NCI-H1930 (cell line): ENCODE measurements at regions not wholly inside any gene's neighbourhood (a gene's known extent, or its start where the extent isn't known, plus 50 kb on each side); places are given as distances from the start of the nearest gene placed in this dataset.
"Not testable (repeated sequence)": the region's sequence is repeated elsewhere in the genome, so short reads cannot be mapped to it uniquely, and the experiment has no call there.

Experiments used
- DNase-seq, 2 experiments: peaks; one replicate each; lab custom pipeline; 2025; lab: John Stamatoyannopoulos, UW

DNA sequence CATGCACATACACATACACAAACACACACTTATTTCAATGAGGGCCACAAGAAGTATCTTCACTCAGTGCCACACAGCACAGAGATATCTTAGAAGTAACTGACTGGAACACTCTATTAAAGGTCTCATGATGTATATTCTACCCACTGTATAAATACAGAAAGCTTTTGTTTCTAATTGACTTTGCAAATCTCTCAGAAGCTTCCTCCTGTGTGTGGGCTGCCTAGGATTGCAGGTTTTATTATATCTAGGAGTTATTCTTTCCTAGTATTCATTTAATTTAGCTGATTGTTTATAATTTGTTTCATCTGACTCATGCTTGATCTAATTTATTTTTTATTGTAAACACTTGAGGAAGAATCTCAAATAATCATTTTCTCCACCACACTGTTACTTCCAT lies 262.4 kb upstream of the ACTBL2 start:
- DNase-seq, result no peak

GRCh38 chr5:57741336-57741735 lies 258.7 kb upstream of the ACTBL2 start:
- DNase-seq, result no peak

DNA sequence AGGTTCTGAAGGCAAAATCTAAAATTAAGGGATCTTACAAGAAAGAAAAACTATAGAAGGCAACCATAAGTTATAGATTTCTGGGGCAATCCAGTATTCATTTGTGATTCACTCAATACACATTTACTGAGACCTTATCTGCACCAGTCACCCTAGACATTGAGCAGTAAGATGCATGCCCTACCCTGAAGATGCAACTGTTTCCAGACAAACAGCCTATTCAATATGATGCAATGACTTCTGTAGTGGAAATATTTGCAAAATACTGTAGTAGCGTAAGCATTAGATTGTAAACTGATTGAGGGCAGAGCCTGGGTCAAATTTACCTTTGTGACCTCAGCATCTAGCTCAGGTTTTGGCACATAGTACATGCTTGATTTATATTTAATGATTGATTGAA lies 256.2 kb upstream of the ACTBL2 start:
- DNase-seq, result no peak

DNA sequence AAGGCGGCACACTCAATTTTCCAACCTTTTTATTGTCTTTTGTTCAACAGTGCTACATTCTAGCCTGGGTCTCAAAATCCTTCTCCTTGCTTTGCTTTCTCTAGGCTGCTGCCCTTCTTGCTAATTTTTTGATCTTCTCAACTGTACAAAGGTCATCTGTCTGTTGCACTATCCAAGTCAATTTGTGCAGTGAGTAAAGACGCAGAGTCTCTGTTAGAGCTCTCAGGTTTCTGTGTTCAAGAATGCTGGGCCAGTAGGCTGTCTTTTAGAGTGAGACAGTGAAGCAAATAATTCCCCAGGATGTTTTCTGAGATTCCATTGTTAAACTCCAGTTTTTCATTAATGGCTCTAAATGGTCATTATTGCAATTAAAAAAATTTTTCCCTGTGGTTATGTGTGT lies 255.7 kb upstream of the ACTBL2 start:
- DNase-seq, result no peak

GRCh38 chr5:57736716-57737115 lies 254.1 kb upstream of the ACTBL2 start:
- no peak for DNase-seq

GRCh38 chr5:57735279-57736153 lies 252.9 kb upstream of the ACTBL2 start:
- not testable (repeated sequence) for DNase-seq

- no peak for DNase-seq
Measured at GRCh38 chr5:57734296-57734695, 251.7 kb upstream of the ACTBL2 start.

DNA sequence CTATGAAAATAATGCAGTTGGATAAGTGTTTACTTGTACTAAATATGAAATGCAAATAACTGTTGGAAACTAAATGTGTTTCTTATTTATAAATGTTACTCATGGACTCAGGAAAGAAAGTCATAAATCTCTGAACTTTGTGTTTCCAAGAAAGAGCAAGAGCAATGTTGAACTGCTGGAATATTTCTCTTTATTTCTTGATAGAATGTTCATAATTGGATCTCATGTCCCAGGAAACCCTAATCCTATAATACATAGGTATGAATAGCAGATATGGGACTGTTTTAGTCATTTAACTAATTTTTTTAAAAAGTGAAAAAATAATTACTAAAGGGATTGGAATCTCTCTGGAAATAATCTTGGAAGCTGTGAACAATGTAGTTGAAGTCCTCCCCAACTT lies 245.0 kb upstream of the ACTBL2 start:
- DNase-seq, result no peak

DNA sequence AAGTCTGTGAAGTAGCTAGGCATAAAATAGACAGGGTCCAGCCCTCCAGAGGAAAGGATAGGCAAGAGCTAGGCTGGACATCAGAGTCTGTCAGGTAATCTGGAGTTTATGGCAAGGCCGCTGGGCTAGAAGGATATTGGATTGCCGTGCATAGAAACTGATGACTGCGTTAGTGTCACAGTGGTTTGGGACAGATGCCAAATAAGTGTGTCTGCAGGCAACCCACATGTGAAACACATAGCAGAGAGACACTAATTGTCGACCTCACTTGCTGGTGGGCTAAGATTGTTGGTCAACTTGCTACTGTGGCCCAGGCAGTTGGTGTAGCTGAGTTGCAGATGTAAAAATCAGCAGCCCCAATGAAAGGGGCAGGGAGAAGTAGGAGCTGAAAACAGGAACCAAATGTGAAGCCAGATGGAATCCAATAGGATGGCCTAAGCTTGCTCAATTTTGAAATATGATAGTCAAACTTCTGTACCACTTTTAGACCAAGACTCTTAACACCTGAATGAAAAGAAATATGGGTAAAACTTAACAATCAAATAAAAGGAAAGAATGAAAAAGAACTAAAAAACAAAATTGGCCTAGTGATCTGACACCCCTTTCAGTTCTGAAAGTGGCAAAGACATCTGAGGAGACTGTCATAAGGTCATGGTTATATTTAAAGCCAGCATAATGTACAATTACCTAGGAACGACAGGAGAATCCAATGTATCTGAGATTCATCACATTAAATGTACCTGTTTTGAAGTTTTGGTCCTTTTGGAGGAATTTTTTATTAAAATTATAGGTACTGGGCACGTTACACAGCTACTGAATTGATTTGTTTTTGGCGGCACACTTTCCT lies 243.3 kb upstream of the ACTBL2 start:
- no peak for DNase-seq

- no peak for DNase-seq
Measured at GRCh38 chr5:57724836-57725235, 242.2 kb upstream of the ACTBL2 start.

DNA sequence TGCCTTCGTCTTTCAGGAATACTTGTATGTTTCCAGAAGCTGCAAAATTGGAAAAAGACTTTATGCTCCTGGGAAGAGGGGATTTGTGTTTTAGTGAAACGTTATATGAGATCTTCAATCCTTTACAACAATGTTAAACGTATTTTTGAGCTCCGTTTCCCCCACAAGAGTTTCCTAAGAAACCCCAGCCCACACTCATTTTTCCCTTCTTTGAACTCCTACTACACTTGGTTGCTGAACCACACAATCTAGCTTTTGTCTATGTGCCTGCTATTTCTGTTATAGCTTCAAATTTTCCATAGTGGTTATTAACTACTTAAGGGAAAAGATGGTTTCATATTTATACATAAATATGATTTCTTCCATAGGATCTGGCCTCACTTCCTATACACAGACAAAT lies 238.6 kb upstream of the ACTBL2 start:
- no peak for DNase-seq

DNA sequence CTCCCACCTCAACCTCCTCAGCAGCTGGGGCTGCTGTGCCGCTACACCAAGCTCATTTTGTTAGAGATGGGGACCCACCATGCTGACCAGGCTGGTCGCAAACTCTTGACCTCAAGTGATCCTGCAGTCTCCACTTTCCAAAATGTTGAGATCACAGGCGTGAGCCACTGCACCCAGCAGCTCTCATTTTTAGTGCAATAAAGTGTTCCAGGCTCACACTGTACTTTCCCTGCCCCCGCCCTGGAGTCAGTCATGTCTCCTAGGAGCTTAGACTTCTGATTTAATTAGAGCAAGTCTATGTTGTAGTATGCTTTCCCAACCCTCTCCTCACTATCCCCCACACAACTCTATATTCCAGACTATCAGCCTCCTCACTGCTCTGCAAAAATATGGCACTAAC lies 238.0 kb upstream of the ACTBL2 start:
- DNase-seq, result no peak

DNA sequence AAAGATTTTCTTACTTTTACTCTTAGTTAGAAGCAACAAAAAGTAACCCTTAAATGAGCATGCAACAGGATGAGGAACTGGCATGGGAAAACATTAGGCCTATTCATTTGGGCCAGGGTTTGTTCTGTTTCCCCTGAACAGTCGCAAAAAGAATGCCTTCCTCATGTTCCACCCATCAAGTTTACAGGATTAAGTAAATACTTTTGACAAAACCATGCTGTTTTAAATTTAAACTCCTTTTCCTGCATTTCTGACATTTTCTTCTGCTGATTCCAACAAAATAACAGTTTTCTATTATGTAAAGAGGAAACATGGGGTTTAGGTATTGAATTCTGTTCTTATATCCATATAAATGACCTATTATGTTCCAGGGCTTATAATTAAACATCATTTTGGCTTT lies 236.6 kb upstream of the ACTBL2 start:
- no peak for DNase-seq

- DNase-seq, result no peak
Measured at GRCh38 chr5:57718155-57718554, 235.5 kb upstream of the ACTBL2 start.

- no peak for DNase-seq
Measured at GRCh38 chr5:57717555-57717954, 234.9 kb upstream of the ACTBL2 start.

DNA sequence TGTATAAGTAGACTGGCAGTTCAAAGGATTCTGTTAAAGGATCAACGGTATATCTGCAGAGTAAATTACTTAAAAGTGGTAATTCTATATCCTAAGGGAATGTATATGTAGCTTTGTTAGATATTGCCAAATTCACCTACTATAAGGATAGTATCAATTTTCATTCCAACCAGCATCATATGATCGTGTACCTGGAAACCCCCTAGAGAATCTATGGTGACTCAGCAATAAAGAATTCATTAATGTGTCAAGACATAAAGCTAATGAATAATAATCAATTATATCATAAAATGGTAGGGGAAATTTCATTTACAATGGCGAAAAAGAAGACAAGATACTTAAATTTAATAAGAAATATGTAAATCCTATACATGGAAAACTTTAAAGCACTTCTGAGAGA lies 234.1 kb upstream of the ACTBL2 start:
- DNase-seq, result no peak

DNA sequence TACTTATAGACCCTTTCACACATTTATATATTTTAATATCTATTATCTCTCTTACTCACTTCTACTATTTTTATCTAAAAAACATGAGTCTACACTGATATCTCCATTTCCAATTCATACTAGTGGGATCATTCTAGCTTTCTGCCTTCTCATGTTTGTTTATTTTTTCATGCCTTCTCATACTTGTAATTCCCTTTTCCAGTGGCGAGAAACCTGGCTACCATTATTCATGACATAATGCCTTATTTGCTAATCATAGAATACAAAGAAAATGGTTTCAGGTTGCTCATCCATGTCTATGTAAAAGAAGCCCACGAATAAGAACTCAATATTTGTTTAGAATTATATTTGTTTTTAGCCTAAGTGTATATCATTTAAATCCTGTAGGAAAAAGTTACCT lies 232.7 kb upstream of the ACTBL2 start:
- no peak for DNase-seq

DNA sequence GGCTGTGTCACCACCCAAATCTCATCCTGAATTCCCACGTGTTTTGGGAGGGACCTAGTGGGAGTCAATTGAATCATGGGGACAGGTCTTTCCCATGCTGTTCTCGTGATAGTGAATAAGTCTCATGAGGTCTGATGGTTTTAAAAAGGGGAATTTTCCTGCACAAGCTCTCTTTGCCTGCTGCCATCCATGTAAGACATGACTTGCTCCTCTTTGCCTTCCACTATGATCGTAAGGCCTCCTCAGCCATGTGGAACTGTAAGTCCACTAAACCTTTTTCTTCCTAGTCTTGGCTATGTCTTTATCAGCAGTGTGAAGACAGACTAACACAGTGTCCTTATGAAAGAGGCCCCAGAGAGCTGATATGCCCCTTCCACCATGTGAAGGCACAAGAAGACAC lies 230.9 kb upstream of the ACTBL2 start:
- not testable (repeated sequence) for DNase-seq

- DNase-seq, result no peak
Measured at GRCh38 chr5:57711946-57712345, 229.3 kb upstream of the ACTBL2 start.

GRCh38 chr5:57711471-57711870 lies 228.9 kb upstream of the ACTBL2 start:
- DNase-seq, result no peak

DNA sequence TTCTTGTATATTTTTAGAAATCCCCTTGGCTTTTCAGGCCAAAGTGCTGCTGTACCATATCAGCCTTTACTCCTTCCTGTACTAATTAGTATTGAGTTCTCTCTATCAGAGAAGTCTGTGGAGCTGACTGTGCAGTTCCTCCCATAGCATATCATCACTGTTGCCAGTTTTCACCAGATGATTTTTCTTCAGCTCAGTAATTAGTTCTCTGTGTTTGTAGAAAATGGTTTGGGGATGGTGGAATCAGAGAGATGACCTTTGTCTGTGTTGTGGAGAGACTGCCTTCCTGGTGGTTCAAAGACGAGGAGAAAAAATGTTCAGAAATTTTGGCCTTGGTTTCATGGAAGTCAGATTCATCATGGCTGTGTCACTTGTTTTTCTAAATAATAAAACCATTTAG lies 227.5 kb upstream of the ACTBL2 start:
- DNase-seq, result no peak

GRCh38 chr5:57705769-57706168 lies 223.2 kb upstream of the ACTBL2 start:
- DNase-seq, result no peak

- DNase-seq, result no peak
Measured at GRCh38 chr5:57703721-57704120, 221.1 kb upstream of the ACTBL2 start.
